ENCODE measurements at regions not wholly inside any gene's neighbourhood (a gene's known extent, or its start where the extent isn't known, plus 50 kb on each side); places are given as distances from the start of the nearest gene placed in this dataset.

- TF ChIP-seq JUND (IDR thresholded peaks at IDR 0.05; ENCODE audit: low read depth, low read length), result no peak
- no peak for TF ChIP-seq KAT2A (conservative IDR thresholded peaks at IDR 0.05; ENCODE audit: control insufficient read depth, low read depth, low read length)
- no peak for TF ChIP-seq ASH2L (IDR thresholded peaks at IDR 0.05; ENCODE audit: borderline replicate concordance, low read depth)
- TF ChIP-seq RFX5 (IDR thresholded peaks at IDR 0.05; ENCODE audit: low read depth, low read length), result no peak
- TF ChIP-seq ESRRA (IDR thresholded peaks at IDR 0.05; ENCODE audit: low read length), result no peak
Measured at GRCh38 chr19:34041925-34042521, 130.3 kb upstream of the LSM14A start (continued).

- H3K36me3 ChIP-seq (ENCODE audit: control insufficient read depth in 2 of 2, insufficient read depth in 2 of 2, low read length in 1 of 2), result no peaks in the 10 kb centered on the region
- DNase-seq (ENCODE audit: low read depth, low spot score) (no peak), FAIRE-seq (no peak), ATAC-seq (no peak)
- no peak for TF ChIP-seq SMARCA5 (IDR thresholded peaks at IDR 0.05)
- TF ChIP-seq ZBTB4 (CRISPR knock-in tag; IDR thresholded peaks at IDR 0.05), result no peak
- TF ChIP-seq NR2C2 (IDR thresholded peaks at IDR 0.05; ENCODE audit: borderline replicate concordance, control insufficient read depth, insufficient read length, low read depth), result no peak
- no peak for TF ChIP-seq IKZF2 (IDR thresholded peaks at IDR 0.05)
- no peaks in the 10 kb centered on the region for H3K4me1 ChIP-seq (ENCODE audit: control insufficient read depth, insufficient read depth, low read length)
- 7% methylated on average over 2 of the region's 2 CpGs for WGBS (ENCODE audit: insufficient coverage, insufficient replicate concordance, low lambda C conversion rate, missing lambda C conversion rate)
- no TSS peak for BruUV-seq (replicated peaks)
- H3K9me3 ChIP-seq (replicated peaks; ENCODE audit: control insufficient read depth, insufficient read depth, low read length), result no peaks in the 10 kb centered on the region
- no peaks in the 10 kb centered on the region for H3K79me2 ChIP-seq (ENCODE audit: control insufficient read depth, insufficient read depth, low read length)
- no peak overlapping the region for H3K27ac ChIP-seq (ENCODE audit: control insufficient read depth, insufficient read depth)
- ChIA-PET CTCF (interaction anchor here (0.8 kb wide), 1 partner anchor 57 kb away, joined by 3 read pairs; no protein-coding TSS in a partner anchor), SMC1A (ENCODE audit: uncharacterized antibody, unreplicated experiment) (no interaction called here), POLR2A (no interaction called here), RAD21 (ENCODE audit: unreplicated experiment) (no interaction called here)
- H3K27me3 ChIP-seq (replicated peaks in 1 of 2; ENCODE audit: control insufficient read depth in 2 of 2, insufficient read depth in 2 of 2, low read length in 1 of 2), result no peaks in the 10 kb centered on the region
- in situ Hi-C loops (cut with MboI), result no loop called here
- no peak overlapping the region for H3K9ac ChIP-seq (ENCODE audit: control insufficient read depth, insufficient read depth, low read length)
- no peak overlapping the region for H3K4me2 ChIP-seq (ENCODE audit: control insufficient read depth, insufficient read depth)
- no peak overlapping the region for H3K4me3 ChIP-seq
- intact Hi-C loops (cut with micrococcal nuclease; ENCODE audit: unreplicated experiment), result no loop called here
- H4K20me1 ChIP-seq (ENCODE audit: control insufficient read depth, insufficient read depth), result no peaks in the 10 kb centered on the region
- no peak overlapping the region for H2AFZ ChIP-seq (ENCODE audit: control insufficient read depth, low read depth, low read length)
Measured at GRCh38 chr19:34044021-34044420, 128.3 kb upstream of the LSM14A start.

Data from GM12878 (cell line).